Endothelial cell (in vitro differentiated cells): ENCODE measurements at regions not wholly inside any gene's neighbourhood (a gene's known extent, or its start where the extent isn't known, plus 50 kb on each side); places are given as distances from the start of the nearest gene placed in this dataset.

Experiments used
- DNase-seq: peaks from one replicate; pipeline ENCODE4 v3.0.0; 2021; ENCODE audit warnings: low spot score
- H3K27ac Mint-ChIP-seq: one replicate; pipeline ENCODE4 v1.8.0; 2021; ENCODE audit warnings: mixed read lengths, inconsistent platforms; ENCODE audit not compliant: unreplicated experiment
- H3K27me3 Mint-ChIP-seq: one replicate; pipeline ENCODE4 v1.8.0; 2021; ENCODE audit warnings: mild to moderate bottlenecking, moderate library complexity, mixed read lengths, inconsistent platforms; ENCODE audit not compliant: unreplicated experiment
- H3K36me3 Mint-ChIP-seq: one replicate; pipeline ENCODE4 v1.8.0; 2021; ENCODE audit warnings: mild to moderate bottlenecking, low read depth, mixed read lengths, inconsistent platforms; ENCODE audit not compliant: unreplicated experiment
- H3K4me1 Mint-ChIP-seq: one replicate; pipeline ENCODE4 v1.8.0; 2021; ENCODE audit warnings: mild to moderate bottlenecking, mixed read lengths, inconsistent platforms; ENCODE audit not compliant: unreplicated experiment
- H3K4me3 Mint-ChIP-seq: one replicate; pipeline ENCODE4 v1.8.0; 2021; ENCODE audit warnings: mild to moderate bottlenecking, mixed read lengths, inconsistent platforms; ENCODE audit not compliant: unreplicated experiment
- H3K9me3 Mint-ChIP-seq: one replicate; pipeline ENCODE4 v1.8.0; 2021; ENCODE audit warnings: mixed read lengths, inconsistent platforms; ENCODE audit not compliant: unreplicated experiment
- CTCF ChIP-seq: fragments of 200-600 bp; sonication (generic); IDR thresholded peaks from one replicate; pipeline ENCODE4 v1.5.0; 2021; ENCODE audit warnings: antibody characterized with exemption; ENCODE audit not compliant: unreplicated experiment

GRCh38 chr7:109996411-109996810 is 1094.5 kb upstream of the LRRN3 start:
- Mint-ChIP-seq H3K27ac (no peak overlapping the region), H3K4me1 (no peaks in the 10 kb centered on the region), H3K27me3 (no peaks in the 10 kb centered on the region)

GRCh38 chr7:109996927-109997326 is 1094.0 kb upstream of the LRRN3 start:
- Mint-ChIP-seq H3K9me3 (no peaks in the 10 kb centered on the region), H3K36me3 (no peaks in the 10 kb centered on the region), H3K27me3 (no peaks in the 10 kb centered on the region), H3K4me3 (no peak overlapping the region), H3K4me1 (no peaks in the 10 kb centered on the region), H3K27ac (no peak overlapping the region)
- DNase-seq = no peak
- no peak for TF ChIP-seq CTCF

More at GRCh38 chr7:109996411-109996810, 1094.5 kb upstream of the LRRN3 start:
- no peak overlapping the region for H3K4me3 Mint-ChIP-seq
- no peaks in the 10 kb centered on the region for H3K9me3 Mint-ChIP-seq
- DNase-seq = no peak
- no peak for TF ChIP-seq CTCF
- no peaks in the 10 kb centered on the region for H3K36me3 Mint-ChIP-seq

GRCh38 chr7:109997837-109998236 is 1093.1 kb upstream of the LRRN3 start:
- H3K4me1 Mint-ChIP-seq = no peaks in the 10 kb centered on the region
- H3K27me3 Mint-ChIP-seq = no peaks in the 10 kb centered on the region
- no peak for TF ChIP-seq CTCF
- H3K4me3 Mint-ChIP-seq = no peak overlapping the region
- no peaks in the 10 kb centered on the region for H3K9me3 Mint-ChIP-seq
- no peak for DNase-seq
- no peak overlapping the region for H3K27ac Mint-ChIP-seq
- no peaks in the 10 kb centered on the region for H3K36me3 Mint-ChIP-seq

- Mint-ChIP-seq H3K4me3 (no peak overlapping the region), H3K27ac (no peak overlapping the region)
These were observed 1089.5 kb upstream of the LRRN3 start for GRCh38 chr7:110001254-110001938.

More at GRCh38 chr7:110001254-110001938, 1089.5 kb upstream of the LRRN3 start:
- H3K27me3 Mint-ChIP-seq = no peaks in the 10 kb centered on the region
- no peaks in the 10 kb centered on the region for H3K4me1 Mint-ChIP-seq
- no peaks in the 10 kb centered on the region for H3K9me3 Mint-ChIP-seq
- TF ChIP-seq CTCF = no peak
- no peaks in the 10 kb centered on the region for H3K36me3 Mint-ChIP-seq
- no peak for DNase-seq
